Testis (tissue), 2 donors: ENCODE measurements at regions not wholly inside any gene's neighbourhood (a gene's known extent, or its start where the extent isn't known, plus 50 kb on each side); places are given as distances from the start of the nearest gene placed in this dataset.

ENCODE experiments used
- DNase-seq: peaks from one replicate; pipeline ENCODE4 v3.0.0-alpha.2; 2019
- H3K27ac ChIP-seq, 2 donors: fragments of 200-600 bp; sonication (generic); one replicate each; pipeline ENCODE4 v1.5.1; 2019
- H3K27me3 ChIP-seq: fragments of 200-600 bp; sonication (generic); one replicate; pipeline ENCODE4 v1.5.1; 2019
- H3K36me3 ChIP-seq: fragments of 200-600 bp; sonication (generic); one replicate; pipeline ENCODE4 v1.5.1; 2017; ENCODE audit warnings: low read depth; ENCODE audit errors: missing control alignments
- H3K4me1 ChIP-seq: fragments of 200-600 bp; sonication (generic); one replicate; pipeline ENCODE4 v1.5.1; 2019
- H3K4me3 ChIP-seq, 2 donors: fragments of 200-600 bp; sonication (generic); one replicate each; pipeline ENCODE4 v1.5.1; 2017 to 2019
- H3K9me3 ChIP-seq: fragments of 200-600 bp; sonication (generic); one replicate; pipeline ENCODE4 v1.5.1; 2017
- CTCF ChIP-seq, 3 experiments: fragments of 450-650 bp in 2 of 3; fragments of 200-600 bp in 1 of 3; sonication (generic) in 1 of 3; IDR thresholded peaks; one replicate each; pipeline ENCODE4 v1.5.1; 2016 to 2019; ENCODE audit warnings: antibody characterized with exemption in 3 of 3, mild to moderate bottlenecking in 2 of 3, moderate library complexity in 1 of 3
- POLR2A ChIP-seq: fragments of 450-650 bp; IDR thresholded peaks from one replicate; pipeline ENCODE4 v1.6.1; 2017; ENCODE audit warnings: antibody characterized with exemption, mild to moderate bottlenecking, moderate library complexity
- WGBS, 2 donors: methylation state at CpG; one replicate each; pipeline ENCODE4 v1.1.5; 2018; 5-methylcytosine and 5-hydroxymethylcytosine counted together
- intact Hi-C: fragments of 100-400 bp; cut with DNase I; formaldehyde crosslinking; loops from one replicate; pipeline ENCODE4 v1.15.1; 2023; ENCODE audit warnings: low total_unique reads

- H3K4me1 ChIP-seq, result no peaks in the 10 kb centered on the region
- no peaks in the 10 kb centered on the region for H3K36me3 ChIP-seq
- no peak for DNase-seq
- 43 to 44% methylated on average over 2 of the region's 2 CpGs for WGBS, 2 donors
- no peak for TF ChIP-seq CTCF (IDR thresholded peaks at IDR 0.05)
- TF ChIP-seq POLR2A, result no peak
- H3K4me3 ChIP-seq, result no peak overlapping the region
- intact Hi-C loops, result no loop called here
- no peaks in the 10 kb centered on the region for H3K27me3 ChIP-seq
- no peak overlapping the region for H3K27ac ChIP-seq
- H3K9me3 ChIP-seq, result no peaks in the 10 kb centered on the region
Observed at GRCh38 chr10:24152270-24152669, 56.7 kb upstream of the KIAA1217 start.

- 77 to 83% methylated on average over 3 of the region's 3 CpGs for WGBS, 2 donors
- H3K27me3 ChIP-seq, result no peaks in the 10 kb centered on the region
- no peak overlapping the region for H3K4me3 ChIP-seq
- TF ChIP-seq POLR2A (no peak), CTCF (IDR thresholded peaks at IDR 0.05) (no peak)
- H3K36me3 ChIP-seq, result no peaks in the 10 kb centered on the region
- no peak overlapping the region for H3K27ac ChIP-seq
- no peak for DNase-seq
- intact Hi-C loops, result no loop called here
- H3K9me3 ChIP-seq, result no peaks in the 10 kb centered on the region
- H3K4me1 ChIP-seq, result no peaks in the 10 kb centered on the region
Observed at GRCh38 chr10:24153031-24153430, 55.9 kb upstream of the KIAA1217 start.

DNA sequence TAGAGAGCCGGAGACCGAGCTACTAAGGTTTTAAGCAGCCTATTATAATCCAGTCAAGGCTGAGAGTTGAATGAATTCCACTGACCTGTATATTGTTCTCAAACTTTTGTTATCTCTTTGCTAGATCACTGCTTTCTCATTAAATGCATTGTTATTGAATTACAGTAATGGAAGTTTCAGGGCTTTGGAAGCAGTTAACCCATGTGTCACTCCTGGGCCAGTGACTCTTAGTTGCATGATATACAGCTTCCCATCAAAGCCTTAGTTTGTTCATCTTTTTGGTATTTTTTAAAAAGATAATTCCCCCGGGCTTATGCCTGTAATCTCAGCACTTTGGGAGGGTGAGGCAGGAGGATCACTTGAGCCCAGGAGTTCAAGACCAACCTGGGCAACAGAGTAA, 55.4 kb upstream of the KIAA1217 start:
- Histone ChIP-seq H3K4me1 (no peaks in the 10 kb centered on the region), H3K9me3 (no peaks in the 10 kb centered on the region), H3K36me3 (no peaks in the 10 kb centered on the region), H3K27me3 (no peaks in the 10 kb centered on the region), H3K27ac (no peak overlapping the region), H3K4me3 (no peak overlapping the region)
- no peak for TF ChIP-seq POLR2A
- WGBS, 2 donors, result 66 to 72% methylated on average over 3 of the region's 3 CpGs
- no peak for DNase-seq
- intact Hi-C loops, result no loop called here

DNA sequence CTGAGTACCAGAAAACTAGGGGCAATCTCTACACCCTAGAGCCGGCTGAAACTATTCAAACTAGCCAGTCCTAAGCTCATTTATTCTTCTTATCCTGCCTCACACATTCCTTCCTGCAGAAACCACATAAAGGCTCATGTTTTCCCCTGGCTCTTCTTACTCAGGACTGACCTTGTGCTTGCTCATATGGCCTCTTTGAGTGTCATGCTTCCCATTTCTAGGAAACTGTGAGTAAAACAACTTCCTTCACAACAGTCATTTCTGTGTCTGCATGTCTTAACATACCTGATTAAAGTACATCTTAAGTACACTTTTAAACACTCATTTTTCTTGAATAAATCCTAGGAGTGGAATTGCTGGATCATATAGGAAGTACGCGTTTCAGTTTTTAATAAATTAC, 52.3 kb upstream of the KIAA1217 start:
- TF ChIP-seq POLR2A, result no peak
- no peak for TF ChIP-seq CTCF (IDR thresholded peaks at IDR 0.05)
- H3K27me3 ChIP-seq, result no peaks in the 10 kb centered on the region
- no peak overlapping the region for H3K4me3 ChIP-seq
- no peaks in the 10 kb centered on the region for H3K9me3 ChIP-seq
- WGBS, 2 donors, result 88 to 95% methylated on average over 3 of the region's 3 CpGs
- DNase-seq, result no peak
- no peaks in the 10 kb centered on the region for H3K4me1 ChIP-seq
- H3K36me3 ChIP-seq, result no peaks in the 10 kb centered on the region
- H3K27ac ChIP-seq, result no peak overlapping the region
- intact Hi-C loops, result no loop called here

DNA sequence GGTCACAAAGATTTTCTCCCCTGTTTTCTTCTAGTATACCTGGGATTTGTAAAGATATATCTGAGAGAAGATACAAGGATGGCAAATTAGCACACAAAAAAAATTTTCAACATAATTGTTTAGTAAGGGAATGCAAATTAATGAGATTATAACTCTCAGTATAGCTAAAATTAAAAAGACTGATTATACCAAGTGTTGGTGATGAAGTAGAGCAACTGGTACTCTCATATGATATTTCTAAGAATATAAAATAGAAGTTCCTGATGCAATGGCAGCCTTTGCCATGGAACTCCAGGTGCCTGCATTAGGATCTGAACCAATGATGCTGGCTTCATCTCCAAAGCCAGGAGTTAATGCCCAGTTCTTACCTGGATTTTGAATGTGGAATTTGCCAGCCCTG, 51.4 kb upstream of the KIAA1217 start:
- Histone ChIP-seq H3K4me3 (no peak overlapping the region), H3K4me1 (no peaks in the 10 kb centered on the region), H3K27me3 (no peaks in the 10 kb centered on the region), H3K36me3 (no peaks in the 10 kb centered on the region), H3K27ac (no peak overlapping the region), H3K9me3 (no peaks in the 10 kb centered on the region)
- TF ChIP-seq POLR2A, result no peak
- TF ChIP-seq CTCF (IDR thresholded peaks at IDR 0.05), result no peak
- no peak for DNase-seq
- intact Hi-C loops, result no loop called here
